Activated naive CD8-positive, alpha-beta T cell treated with anti-CD3 and anti-CD28 coated beads, Interleukin-2, amount 50 U/mL, for 16 hours (primary cell): ENCODE measurements at regions not wholly inside any gene's neighbourhood (a gene's known extent, or its start where the extent isn't known, plus 50 kb on each side); places are given as distances from the start of the nearest gene placed in this dataset.

ENCODE experiments used
- DNase-seq: peaks from one replicate; pipeline ENCODE4 v3.0.0-alpha.2; 2020; ENCODE audit warnings: low read depth, low spot score

GRCh38 chr14:53896726-53897125, 59.9 kb downstream of the BMP4 start:
- DNase-seq = no peak

- DNase-seq = no peak
Observed at GRCh38 chr14:53894456-53894855, 62.2 kb downstream of the BMP4 start.

GRCh38 chr14:53893374-53893773, 63.3 kb downstream of the BMP4 start:
- no peak for DNase-seq

GRCh38 chr14:53890611-53891101, 66.0 kb downstream of the BMP4 start:
- no peak for DNase-seq

- no peak for DNase-seq
Observed at GRCh38 chr14:53888535-53889386, 67.9 kb downstream of the BMP4 start.

GRCh38 chr14:53885136-53885640, 71.4 kb downstream of the BMP4 start:
- no peak for DNase-seq

GRCh38 chr14:53884601-53885000, 72.0 kb downstream of the BMP4 start:
- no peak for DNase-seq

GRCh38 chr14:53883739-53884138, 72.9 kb downstream of the BMP4 start:
- no peak for DNase-seq

- no peak for DNase-seq
Observed at GRCh38 chr14:53882684-53883083, 73.9 kb downstream of the BMP4 start.

GRCh38 chr14:53881921-53882320, 74.7 kb downstream of the BMP4 start:
- DNase-seq = no peak

GRCh38 chr14:53881161-53881871, 75.3 kb downstream of the BMP4 start:
- DNase-seq = no peak

GRCh38 chr14:53880761-53881160, 75.9 kb downstream of the BMP4 start:
- DNase-seq = no peak

GRCh38 chr14:53879747-53880146, 76.9 kb downstream of the BMP4 start:
- DNase-seq = no peak

GRCh38 chr14:53879022-53879686, 77.5 kb downstream of the BMP4 start:
- DNase-seq = no peak

- no peak for DNase-seq
Observed at GRCh38 chr14:53875324-53875897, 81.2 kb downstream of the BMP4 start.

- no peak for DNase-seq
Observed at GRCh38 chr14:53874704-53875103, 81.9 kb downstream of the BMP4 start.

GRCh38 chr14:53872681-53873089, 83.9 kb downstream of the BMP4 start:
- DNase-seq = no peak

GRCh38 chr14:53871951-53872350, 84.7 kb downstream of the BMP4 start:
- DNase-seq = no peak

- DNase-seq = no peak
Observed at GRCh38 chr14:53871011-53871410, 85.6 kb downstream of the BMP4 start.

GRCh38 chr14:53865711-53866110, 90.9 kb downstream of the BMP4 start:
- no peak for DNase-seq

GRCh38 chr14:53861781-53862180, 94.8 kb downstream of the BMP4 start:
- DNase-seq = no peak

GRCh38 chr14:53858345-53858684, 98.3 kb downstream of the BMP4 start:
- DNase-seq = no peak
